ENCODE measurements at regions not wholly inside any gene's neighbourhood (a gene's known extent, or its start where the extent isn't known, plus 50 kb on each side); places are given as distances from the start of the nearest gene placed in this dataset.
A peak's percentile ranks its signal among the peaks of the same experiment; 100 is the strongest.

DNA sequence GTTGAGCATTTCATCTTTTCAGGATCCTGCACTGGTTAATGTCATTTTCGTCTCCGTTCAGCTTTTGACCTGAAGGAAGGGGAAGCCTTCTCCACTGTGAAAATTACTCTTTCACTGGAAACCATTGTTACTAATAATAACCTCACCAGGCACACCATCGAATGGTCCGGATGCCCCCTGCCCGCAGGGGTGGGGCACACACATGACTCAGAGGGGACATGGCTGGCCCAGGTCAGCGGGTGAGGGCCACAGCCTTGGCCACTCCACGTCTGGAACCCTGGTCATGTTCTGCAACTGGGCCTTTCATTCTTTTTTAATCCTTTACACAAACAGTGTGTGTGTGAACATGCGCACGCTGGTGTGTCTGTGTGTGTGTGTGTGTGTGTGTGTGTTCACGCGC, 191.8 kb downstream of the BCOR start:
- DNase-seq, result no peak

DNA sequence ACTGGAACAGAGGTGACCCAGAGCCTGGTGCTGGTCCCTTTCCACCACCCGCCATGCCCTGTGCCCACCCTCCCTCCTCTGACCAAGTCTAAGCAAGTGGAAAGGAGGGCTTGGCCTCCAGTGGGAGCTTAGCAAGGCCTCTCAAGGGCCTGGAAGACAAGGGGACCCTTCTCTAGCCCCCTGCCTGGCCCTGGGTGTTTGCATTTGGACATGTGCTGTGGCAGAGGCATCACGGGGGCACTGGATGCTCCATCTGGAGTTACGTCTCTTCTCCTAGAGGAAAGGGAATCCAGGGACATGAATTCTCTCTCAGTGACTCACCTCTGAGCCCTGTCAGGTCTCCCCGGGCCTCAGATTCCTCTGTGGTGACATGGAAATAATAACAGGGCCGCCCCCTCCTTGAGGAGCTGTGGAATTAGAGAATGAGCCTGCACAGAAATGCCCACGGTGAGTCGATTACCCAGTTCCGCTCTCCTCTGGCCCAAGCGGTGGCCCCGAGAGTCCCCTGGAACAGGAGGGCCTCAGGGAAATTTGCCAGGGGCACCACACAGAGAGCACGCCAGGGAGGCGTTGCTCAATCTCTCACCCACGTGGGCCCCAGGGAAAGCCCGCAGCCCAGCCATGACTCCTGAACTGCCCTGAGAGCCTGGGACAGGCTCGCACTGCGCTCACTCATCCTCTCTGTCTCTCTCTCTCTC, 189.6 kb downstream of the BCOR start:
- DNase-seq, result peak in 1 of 2 experiments; percentile 36

DNA sequence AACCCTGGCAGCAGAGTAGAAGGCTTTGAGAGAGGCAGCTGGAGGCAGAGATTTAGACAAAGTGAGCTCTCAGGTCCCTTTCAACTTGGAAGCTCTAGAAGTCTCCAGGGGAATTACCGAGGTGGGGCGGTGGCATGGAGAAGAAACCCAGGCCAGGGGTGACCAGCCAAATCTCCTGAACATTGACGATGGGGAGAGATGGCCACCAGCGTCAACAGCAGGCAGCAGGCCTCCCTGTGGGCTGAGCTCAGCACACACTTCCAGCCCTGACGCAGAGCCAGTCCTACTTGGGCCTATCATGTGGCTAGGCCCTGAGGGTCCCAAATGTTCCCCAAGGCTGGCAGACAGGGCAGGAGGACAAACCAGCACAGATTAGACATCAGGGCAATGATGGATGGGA, 187.8 kb downstream of the BCOR start:
- DNase-seq, result no peak

DNA sequence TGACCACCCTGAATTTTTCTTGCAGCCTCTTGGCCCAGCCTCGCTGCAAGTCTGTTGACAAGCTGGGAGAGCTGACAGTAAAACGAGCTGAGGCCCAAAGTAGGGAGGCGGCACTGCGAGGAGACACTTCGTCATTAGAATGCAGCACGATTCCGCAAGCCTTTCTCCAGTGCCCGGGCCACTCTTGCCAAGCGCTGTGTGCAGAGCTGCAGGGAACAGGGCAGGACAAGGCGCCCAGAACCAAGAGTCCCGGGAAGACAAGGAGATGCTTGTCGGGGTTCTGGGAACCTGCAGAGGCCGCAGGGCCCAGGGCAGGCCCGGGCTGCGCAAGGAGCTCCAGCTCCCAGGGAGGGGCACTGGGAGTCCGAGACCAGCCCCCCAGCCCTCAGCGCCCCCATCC, 187.1 kb downstream of the BCOR start:
- no peak for DNase-seq

DNA sequence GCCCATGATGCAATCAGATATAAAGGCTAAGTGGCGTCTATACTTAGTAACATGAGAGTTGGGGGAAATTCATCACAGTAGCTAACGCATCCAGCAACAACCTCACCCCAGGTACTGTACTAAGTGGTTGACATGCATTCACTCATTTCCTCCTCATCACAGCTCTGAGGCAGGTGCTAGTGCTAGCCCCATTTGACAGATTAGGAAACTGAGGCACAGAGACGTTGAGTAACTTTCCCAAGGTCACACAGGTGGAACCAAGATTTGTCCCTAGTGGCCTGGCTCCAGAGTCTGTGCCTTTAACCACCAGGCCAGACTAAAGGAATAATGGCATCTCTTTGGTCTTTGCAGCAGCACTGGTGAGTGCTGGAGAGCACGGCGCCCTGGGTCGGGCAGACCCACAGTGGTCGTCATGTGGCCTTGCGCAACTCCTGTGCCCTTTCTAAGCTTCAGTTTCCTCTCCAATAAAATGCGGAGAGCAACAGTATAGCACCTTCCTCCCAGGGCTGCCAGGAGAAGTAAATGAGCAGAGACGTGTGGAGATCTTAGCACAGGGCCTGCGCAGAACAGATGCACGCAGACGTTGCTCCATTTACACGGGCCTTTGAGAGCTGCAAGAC, 186.4 kb downstream of the BCOR start:
- no peak for DNase-seq

DNA sequence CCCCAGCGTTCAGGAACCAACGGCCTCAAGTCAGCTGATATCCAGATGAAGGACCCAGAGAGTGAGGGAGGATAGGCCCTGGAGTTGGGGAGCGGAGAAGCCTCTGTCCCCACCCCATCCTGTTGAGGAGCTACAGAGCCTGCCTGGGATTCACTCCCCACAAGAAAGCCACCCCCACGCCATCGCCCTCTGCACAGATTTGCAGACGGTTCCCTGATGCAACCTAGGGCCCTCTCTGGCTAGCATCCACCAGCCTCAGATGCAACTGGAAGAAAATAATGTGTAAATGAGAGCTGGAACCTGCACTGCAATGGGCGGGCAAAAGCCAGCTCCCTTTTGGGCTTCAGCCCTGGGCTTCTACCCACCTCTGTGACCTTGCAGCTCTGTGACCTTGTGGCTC, 185.6 kb downstream of the BCOR start:
- DNase-seq, result no peak

DNA sequence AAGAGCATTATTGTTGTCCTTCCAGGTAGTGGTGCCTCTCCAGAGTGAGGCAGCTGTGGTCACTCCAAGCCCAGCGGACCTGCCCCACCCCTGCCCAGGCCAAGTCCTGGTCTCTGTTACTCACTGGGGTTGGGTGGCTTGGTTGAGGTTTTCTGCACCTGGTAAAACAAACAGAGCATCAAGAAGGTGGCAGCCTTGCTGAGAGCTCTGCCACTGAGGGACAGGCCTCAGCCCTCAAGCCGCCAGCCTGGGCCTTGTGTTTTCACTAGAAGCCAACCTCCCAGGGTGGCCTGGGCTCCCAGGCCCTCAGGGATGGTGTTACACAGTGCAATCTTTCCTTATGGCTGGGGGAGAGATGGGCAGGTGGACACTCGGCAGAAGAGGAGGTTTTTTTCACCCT, 182.7 kb downstream of the BCOR start:
- DNase-seq, result no peak

DNA sequence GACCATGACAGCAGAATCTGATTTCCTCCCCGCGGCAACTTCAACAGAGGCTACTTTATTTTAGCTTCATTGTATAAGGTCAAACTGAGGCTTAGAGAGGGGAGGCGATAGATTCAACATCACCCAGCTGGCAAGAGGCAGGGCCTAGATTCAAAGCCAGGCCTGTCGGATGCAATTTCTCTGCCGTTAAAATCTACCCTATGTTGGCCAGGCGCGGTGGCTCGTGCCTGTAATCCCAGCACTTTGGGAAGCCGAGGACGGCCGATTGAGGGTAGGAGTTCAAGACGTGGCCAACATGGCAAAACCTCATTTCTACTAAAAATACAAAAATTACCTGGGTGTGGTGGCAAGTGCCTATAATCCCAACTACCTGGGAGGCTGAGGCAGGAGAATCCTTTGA, 182.2 kb downstream of the BCOR start:
- no peak for DNase-seq

DNA sequence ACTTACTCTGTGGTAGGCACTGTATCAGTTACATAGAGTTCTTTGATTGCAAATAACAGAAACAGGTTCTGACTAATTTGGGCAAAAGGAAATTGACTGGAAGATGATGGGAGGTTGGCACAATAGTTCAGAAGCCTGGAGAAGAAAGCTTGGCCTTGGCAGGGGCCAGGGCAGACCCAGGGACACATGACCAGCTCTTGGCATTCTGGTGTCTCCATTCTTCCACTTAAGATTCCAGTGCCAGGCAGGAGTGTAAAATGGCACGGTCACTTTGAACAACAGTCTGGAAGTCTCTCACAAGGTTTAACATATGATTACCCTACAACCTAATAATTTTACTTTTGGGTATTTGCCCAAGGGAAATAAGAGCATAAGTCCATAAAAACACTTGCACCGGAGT, 175.9 kb downstream of the BCOR start:
- DNase-seq, result no peak

DNA sequence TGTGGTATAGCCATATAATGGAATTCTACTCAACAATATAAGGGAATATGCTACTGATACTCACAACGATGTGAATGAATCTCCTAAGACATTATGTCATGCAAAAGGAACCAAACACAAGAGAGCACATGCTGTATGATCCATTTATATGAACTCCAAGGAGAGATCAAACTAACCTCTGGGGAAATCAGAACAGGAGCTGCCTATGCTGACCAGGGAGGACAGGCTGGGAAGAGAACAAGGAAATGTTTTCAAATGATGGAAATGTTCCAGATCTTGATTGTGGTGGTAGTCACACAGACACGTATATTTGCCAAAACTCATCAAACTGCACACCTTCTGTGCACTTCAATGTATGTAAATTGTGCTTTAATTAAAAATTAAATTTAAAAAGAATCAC, 175.3 kb downstream of the BCOR start:
- no peak for DNase-seq

DNA sequence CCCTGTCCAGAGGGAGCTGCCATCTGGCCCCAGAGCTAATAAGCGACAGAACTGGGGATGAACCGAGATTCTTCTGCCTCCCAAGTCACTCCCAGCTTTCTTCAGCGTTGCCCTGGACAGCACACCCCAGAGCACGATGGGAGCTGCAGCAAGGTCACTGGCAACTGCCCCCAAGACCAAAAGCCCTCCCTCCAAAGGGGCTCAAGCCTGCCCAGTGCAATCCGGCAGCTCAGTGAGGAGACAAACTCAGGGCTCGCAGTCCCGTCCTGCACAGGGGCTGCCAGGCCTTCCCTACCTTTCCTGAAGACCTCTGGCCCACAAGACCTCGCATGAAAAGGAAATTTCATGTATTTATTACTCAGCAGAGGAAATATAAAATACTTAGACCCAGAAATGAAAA, 174.8 kb downstream of the BCOR start:
- DNase-seq, result no peak

DNA sequence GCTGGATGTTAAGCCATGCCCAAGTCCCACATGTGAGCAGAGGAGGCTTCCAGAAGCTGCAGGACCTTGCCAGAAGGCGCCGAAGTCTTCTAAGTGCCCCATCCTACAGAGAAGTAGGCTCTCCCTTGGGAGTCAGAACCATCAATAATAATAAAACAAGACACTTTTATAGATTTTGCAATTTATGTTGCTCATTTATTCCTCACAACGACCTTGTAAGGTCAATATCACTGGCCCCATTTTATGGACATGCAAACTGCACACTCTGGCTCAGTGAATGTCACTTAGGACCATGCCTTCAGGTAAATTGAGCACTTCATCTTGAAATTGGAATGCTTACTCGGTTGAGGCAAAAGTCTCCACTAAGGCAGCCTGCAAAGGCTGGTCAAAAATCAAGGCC, 170.4 kb downstream of the BCOR start:
- no peak for DNase-seq

DNA sequence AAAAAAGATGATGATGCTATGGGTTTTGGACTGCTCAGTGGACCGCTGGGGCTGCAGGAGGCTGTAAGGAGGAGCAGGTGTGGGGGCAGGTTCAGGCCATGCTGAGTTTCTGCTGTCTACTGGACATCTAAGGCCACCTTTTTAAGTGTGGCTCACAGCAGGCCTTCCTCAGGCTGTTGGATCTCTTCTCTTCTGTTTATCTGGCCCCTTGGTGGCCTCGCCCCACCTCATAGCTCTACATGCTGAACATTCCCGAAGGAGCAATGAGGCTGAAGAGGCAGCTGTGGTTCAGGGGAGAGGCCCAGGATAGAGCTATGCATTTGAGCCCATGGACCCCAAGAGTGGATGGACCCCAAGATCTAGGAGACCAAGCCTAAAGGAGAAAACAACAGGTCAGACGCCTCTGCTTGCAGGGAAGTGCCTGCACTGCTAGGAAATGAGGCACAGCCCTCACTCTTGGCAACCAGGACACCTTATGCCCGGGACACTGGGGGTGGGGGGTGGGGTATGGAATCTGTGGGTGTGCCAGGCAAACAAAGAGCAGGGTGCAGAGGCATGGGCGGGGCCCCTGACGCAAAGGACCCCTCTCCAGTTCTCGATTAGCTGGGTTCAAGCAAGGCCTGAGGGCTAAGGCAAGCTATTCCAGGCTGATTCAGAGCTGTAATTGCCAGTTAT, 168.9 kb downstream of the BCOR start:
- no peak for DNase-seq

DNA sequence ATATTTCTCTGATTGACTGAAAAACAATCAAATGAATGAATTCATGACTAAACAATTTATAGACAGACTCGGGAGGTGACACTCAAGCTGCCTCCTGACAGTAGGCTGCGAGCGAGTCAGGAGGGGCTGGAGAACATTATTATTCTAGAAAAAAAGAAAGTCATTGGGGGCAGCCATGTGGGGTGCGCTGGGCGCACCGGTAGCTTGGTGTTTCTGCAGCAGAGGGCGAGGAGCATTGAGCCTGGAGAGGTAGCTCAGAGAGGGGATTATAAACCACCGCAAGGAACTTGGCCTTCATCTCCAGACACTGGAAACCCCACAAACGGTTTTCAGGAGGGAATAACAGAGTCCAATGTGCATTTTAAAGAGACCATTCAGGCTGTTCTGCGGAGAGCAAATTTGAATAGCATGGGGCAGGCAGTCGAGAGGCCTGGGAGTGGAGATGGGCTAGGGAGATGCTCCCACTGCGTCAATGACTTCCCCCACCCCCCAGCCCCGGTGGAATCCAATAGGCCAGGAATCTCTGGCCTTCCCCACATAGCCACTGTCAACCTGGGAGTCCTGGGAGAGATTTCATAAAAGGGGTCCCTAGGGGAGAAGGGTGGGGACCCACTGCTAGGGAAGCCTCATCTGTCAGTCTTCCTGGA, 168.3 kb downstream of the BCOR start:
- no peak for DNase-seq

DNA sequence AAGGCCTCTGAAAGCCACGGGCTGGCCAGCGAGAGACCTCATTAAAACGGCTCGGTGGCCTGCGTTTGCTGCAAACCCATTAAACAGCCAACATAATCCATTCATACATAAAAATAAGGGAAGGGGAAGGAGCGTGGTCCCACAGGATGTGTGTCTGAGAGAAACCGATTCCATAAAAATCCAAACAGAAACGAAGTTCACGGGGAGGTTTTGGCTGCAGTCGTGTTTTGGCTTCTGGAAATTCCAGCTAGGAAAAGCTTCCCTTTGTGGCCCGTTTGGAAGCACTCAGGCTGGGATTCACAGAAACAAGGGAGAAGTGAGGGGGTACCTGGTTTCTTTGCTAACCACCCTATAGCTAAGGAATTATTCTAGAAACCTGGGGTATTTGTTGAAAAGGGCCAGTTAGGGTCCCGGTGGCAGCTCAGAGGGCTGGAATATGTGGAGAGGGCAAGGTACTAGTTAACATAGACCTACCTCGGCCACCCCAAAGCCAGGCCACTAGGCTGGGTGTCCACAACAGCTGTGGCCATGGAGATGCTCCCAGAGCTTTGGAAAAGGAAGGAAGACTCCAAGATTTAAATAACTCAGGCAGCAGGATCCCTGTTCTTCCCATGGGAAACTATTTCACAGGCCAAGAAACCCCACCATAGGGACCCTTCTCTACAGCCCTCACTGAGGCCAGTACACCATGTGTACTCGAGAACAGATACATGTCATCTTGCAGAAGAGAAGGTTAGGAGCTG, 166.8 kb downstream of the BCOR start:
- DNase-seq, result no peak

DNA sequence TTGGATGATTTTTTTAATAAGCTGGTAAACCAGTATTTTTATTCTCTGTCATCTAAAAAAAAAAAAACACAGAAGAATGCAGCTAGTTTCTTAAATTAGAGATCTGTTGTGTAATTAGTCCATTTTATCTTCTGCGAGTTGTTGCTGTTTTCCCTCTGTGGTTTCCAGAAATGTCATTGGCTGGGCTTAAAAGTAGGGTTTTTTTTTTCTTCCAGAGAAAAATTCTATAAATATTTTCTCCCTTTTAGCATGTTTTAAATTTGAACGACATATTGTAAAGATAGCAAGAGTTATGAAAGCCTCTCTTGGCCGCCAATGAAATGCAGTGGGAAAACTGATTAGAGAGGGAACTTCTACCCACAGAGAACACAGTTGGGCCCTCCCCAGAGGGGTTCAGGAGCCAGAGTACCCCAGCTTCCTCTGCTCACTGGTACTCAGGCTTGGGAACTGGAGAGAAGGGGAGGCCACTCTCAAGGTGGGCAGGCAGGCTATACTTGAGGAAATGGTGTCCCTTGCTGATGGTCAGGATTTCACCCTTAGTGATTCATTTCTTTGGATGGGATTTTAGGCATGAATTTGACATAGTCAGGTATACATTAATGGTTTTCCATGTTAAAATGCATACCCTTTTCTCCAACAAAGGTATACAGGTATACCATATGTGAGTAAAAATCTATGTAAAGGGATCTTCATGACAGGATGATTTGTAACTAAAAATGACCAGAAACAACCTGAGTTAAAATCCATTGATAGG, 166.1 kb downstream of the BCOR start:
- no peak for DNase-seq

DNA sequence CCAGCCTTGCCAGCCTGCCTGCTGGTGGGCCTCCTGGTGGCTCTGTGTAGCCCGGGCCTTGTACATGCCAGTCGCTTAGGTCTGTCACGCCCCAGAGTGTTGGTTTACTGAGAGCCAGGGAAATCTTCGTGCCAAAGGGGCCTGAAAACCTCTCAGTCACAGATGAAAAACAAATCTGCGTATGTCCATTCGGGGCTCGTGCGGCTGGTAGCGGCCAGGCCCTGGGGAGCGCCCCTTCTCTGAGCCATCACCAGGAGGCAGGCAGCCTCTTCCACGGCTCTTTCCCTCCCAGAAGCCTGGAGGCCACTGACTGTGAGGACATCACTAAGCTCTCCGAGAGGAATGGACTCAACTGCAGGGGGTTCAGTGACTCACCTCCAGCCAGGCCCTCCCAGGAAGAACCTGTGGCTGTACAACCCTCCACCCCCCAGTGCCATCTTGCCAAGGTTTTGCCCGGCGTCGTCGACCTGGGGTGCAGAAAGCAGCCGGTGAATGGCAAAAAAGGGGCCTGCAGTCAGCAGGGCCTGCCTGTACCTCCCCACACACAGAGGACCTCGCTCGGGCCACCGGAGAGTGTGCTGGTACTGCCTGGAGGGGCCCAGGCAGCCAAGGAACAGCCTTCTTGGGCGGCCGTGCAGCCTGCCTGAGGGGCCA, 162.2 kb downstream of the BCOR start:
- DNase-seq, result no peak

DNA sequence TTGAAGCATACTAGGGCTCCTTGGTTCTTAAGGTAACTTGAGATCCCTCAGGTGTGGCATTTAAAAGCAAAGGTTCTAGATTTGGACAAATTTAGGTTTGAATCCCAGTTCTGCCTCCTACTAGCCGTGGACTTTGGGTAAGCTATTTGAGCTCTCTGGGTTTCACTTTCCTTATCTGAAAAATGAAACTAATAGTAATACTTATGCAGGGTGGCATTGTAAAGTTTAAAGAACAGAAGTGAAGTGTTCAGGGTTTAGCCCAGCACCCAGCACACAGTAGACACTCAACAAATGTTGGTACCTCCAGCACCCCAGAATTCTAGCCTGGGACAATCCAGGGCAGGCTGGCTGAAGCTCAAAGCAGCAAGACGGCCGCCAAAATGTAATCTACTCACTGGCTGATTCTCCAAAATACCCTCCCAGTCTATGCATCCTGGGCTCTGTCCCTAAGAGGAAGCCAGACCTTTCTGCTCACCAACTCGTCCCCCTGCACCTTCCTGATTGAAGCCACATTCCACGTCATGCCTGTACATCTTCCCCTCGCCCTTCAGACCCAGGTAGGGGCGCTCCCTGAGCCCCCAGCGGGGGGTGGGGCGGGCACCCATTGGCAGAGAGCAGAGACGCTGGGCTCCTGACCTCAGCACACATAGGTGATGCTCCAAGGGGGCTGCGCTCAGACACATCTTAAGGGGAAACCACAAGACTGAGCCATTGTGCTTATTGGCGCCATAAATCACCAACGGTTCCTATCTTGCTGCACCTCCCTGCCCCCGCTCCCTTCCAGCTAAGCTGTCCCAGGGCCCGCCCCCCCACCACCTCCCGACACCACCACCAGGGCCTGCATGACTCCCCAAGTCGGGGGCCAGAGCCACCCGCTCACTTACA, 160.6 kb downstream of the BCOR start:
- peak in 1 of 2 experiments; percentile 33 for DNase-seq

DNA sequence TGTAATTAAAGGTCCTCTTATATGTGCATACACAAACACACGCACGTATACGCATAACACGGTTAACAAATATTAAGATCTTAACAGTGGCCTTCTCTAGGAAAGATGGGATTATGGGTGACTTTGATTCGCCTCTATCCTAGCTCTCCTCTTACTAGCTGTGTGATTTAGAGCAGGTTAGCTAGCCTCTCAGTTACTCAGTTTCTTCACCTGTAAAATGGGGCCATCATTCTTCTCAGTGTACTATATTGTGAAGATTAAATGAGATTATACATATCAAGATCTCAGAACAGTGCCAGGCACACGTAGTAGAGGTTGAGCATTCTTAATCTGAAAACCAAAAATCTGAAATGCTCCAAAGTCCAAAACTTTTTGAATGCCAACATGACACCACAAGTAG, 159.3 kb downstream of the BCOR start:
- no peak for DNase-seq

DNA sequence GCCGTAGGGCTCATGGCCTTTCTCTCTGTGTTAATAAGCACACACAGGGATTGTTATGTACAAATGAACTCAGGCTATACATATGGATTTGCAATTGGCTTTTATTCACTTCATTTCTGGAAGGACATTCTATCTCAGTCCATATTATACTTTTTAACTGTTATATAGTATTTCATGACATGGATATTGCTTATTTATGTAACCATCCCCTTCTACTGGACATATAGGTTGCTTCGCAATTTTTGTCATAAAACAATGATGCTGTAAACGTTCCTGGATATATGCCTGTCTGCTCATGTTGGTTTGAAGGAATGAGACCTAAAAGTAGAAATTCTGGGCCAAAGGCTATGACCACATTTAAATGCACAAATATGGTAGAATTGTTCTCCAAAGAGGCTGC, 158.1 kb downstream of the BCOR start:
- no peak for DNase-seq

Measured in activated T-cell treated with anti-CD3 and anti-CD28 coated beads, Interleukin-2, amount 50 U/mL, for 48 hours (primary cell).